Suprapubic skin (tissue), 4 donors: ENCODE measurements at regions not wholly inside any gene's neighbourhood (a gene's known extent, or its start where the extent isn't known, plus 50 kb on each side); places are given as distances from the start of the nearest gene placed in this dataset.

Experiments
- DNase-seq, 2 donors: peaks; one replicate each; pipeline ENCODE4 v3.0.0-alpha.2; 2019; ENCODE audit warnings: low spot score in 2 of 2
- H3K27ac ChIP-seq: fragments of 200-600 bp; sonication (generic); one replicate; pipeline ENCODE4 v1.5.1; 2019
- H3K27me3 ChIP-seq: fragments of 200-600 bp; sonication (generic); one replicate; pipeline ENCODE4 v1.5.1; 2019
- H3K36me3 ChIP-seq: fragments of 200-600 bp; sonication (generic); one replicate; pipeline ENCODE4 v1.5.1; 2019
- H3K4me1 ChIP-seq: fragments of 200-600 bp; sonication (generic); one replicate; pipeline ENCODE4 v1.5.1; 2019
- H3K4me3 ChIP-seq: fragments of 200-600 bp; sonication (generic); one replicate; pipeline ENCODE4 v1.5.1; 2019; ENCODE audit warnings: mild to moderate bottlenecking
- H3K9me3 ChIP-seq: fragments of 200-600 bp; sonication (generic); one replicate; pipeline ENCODE4 v1.5.1; 2019
- CTCF ChIP-seq, 2 donors: fragments of 200-600 bp in 1 of 2; fragments of 450-650 bp in 1 of 2; sonication (generic) in 1 of 2; IDR thresholded peaks; one replicate each; pipeline ENCODE4 v1.5.1; 2016 to 2019; ENCODE audit warnings: antibody characterized with exemption in 2 of 2, mild to moderate bottlenecking in 1 of 2, moderate library complexity in 1 of 2
- EP300 ChIP-seq: sonication (generic); formaldehyde crosslinking; IDR thresholded peaks from one replicate; pipeline ENCODE4 v1.6.1; 2017; ENCODE audit warnings: antibody characterized with exemption
- POLR2A ChIP-seq, 2 donors: fragments of 450-650 bp; IDR thresholded peaks; one replicate each; pipeline ENCODE4 v1.6.1; 2017; ENCODE audit warnings: antibody characterized with exemption in 2 of 2, mild to moderate bottlenecking in 2 of 2, moderate library complexity in 2 of 2
- POLR2AphosphoS5 ChIP-seq, 3 donors: sonication (generic); formaldehyde crosslinking; IDR thresholded peaks; one replicate each; pipeline ENCODE4 v1.6.1; 2017; ENCODE audit warnings: antibody characterized with exemption in 3 of 3
- WGBS: methylation state at CpG from one replicate; pipeline ENCODE4 v1.1.5; 2018; 5-methylcytosine and 5-hydroxymethylcytosine counted together

- H3K27ac ChIP-seq = no peak overlapping the region
- H3K4me1 ChIP-seq = no peaks in the 10 kb centered on the region
- no peaks in the 10 kb centered on the region for H3K36me3 ChIP-seq
- H3K9me3 ChIP-seq = no peaks in the 10 kb centered on the region
- H3K4me3 ChIP-seq = no peak overlapping the region
- H3K27me3 ChIP-seq = no peaks in the 10 kb centered on the region
- no peak for DNase-seq
- WGBS = 72% methylated on average over 2 of the region's 2 CpGs
- TF ChIP-seq CTCF (IDR thresholded peaks at IDR 0.05) (no peak), POLR2AphosphoS5 (IDR thresholded peaks at IDR 0.05) (no peak), POLR2A (IDR thresholded peaks at IDR 0.05) (no peak), EP300 (no peak)
These were observed 247.3 kb downstream of the NXPE2 start for GRCh38 chr11:114925591-114925990.

GRCh38 chr11:114928260-114928870 is 250.0 kb downstream of the NXPE2 start:
- H3K27me3 ChIP-seq = no peaks in the 10 kb centered on the region
- WGBS = 56% methylated on average over 6 of the region's 6 CpGs
- no peak overlapping the region for H3K4me3 ChIP-seq
- H3K27ac ChIP-seq = no peak overlapping the region
- no peaks in the 10 kb centered on the region for H3K4me1 ChIP-seq
- no peaks in the 10 kb centered on the region for H3K9me3 ChIP-seq
- TF ChIP-seq EP300 (no peak), POLR2AphosphoS5 (IDR thresholded peaks at IDR 0.05) (no peak), CTCF (IDR thresholded peaks at IDR 0.05) (no peak), POLR2A (IDR thresholded peaks at IDR 0.05) (no peak)
- no peaks in the 10 kb centered on the region for H3K36me3 ChIP-seq
- no peak for DNase-seq

- DNase-seq = no peak
- H3K36me3 ChIP-seq = no peaks in the 10 kb centered on the region
These were observed 251.1 kb downstream of the NXPE2 start for GRCh38 chr11:114929351-114930000.

GRCh38 chr11:114938799-114939198 is 260.5 kb downstream of the NXPE2 start:
- TF ChIP-seq POLR2AphosphoS5 (IDR thresholded peaks at IDR 0.05) = no peak
- no peak for TF ChIP-seq CTCF (IDR thresholded peaks at IDR 0.05)
- no peak for TF ChIP-seq EP300
- no peak for TF ChIP-seq POLR2A (IDR thresholded peaks at IDR 0.05)
- WGBS = 64% methylated on average over 3 of the region's 3 CpGs
- H3K27ac ChIP-seq = no peak overlapping the region
- H3K27me3 ChIP-seq = no peaks in the 10 kb centered on the region
- no peaks in the 10 kb centered on the region for H3K4me1 ChIP-seq
- no peaks in the 10 kb centered on the region for H3K9me3 ChIP-seq
- no peak for DNase-seq
- no peak overlapping the region for H3K4me3 ChIP-seq
- no peaks in the 10 kb centered on the region for H3K36me3 ChIP-seq

More at GRCh38 chr11:114929351-114930000, 251.1 kb downstream of the NXPE2 start:
- H3K9me3 ChIP-seq = no peaks in the 10 kb centered on the region
- 75% methylated on average over 8 of the region's 9 CpGs for WGBS
- no peak overlapping the region for H3K27ac ChIP-seq
- TF ChIP-seq EP300 = no peak
- TF ChIP-seq CTCF (IDR thresholded peaks at IDR 0.05) = no peak
- no peak for TF ChIP-seq POLR2A (IDR thresholded peaks at IDR 0.05)
- no peak for TF ChIP-seq POLR2AphosphoS5 (IDR thresholded peaks at IDR 0.05)
- no peaks in the 10 kb centered on the region for H3K4me1 ChIP-seq
- no peak overlapping the region for H3K4me3 ChIP-seq
- H3K27me3 ChIP-seq = no peaks in the 10 kb centered on the region

GRCh38 chr11:114942207-114942606 is 263.9 kb downstream of the NXPE2 start:
- Histone ChIP-seq H3K27me3 (no peaks in the 10 kb centered on the region), H3K4me3 (no peak overlapping the region), H3K36me3 (no peaks in the 10 kb centered on the region), H3K9me3 (no peaks in the 10 kb centered on the region), H3K27ac (no peak overlapping the region), H3K4me1 (no peaks in the 10 kb centered on the region)
- DNase-seq = no peak
- TF ChIP-seq CTCF (IDR thresholded peaks at IDR 0.05) (no peak), POLR2A (IDR thresholded peaks at IDR 0.05) (no peak), EP300 (no peak), POLR2AphosphoS5 (IDR thresholded peaks at IDR 0.05) (no peak)
